GM12891 (cell line): ENCODE measurements at regions not wholly inside any gene's neighbourhood (a gene's known extent, or its start where the extent isn't known, plus 50 kb on each side); places are given as distances from the start of the nearest gene placed in this dataset.

Experiments used
- DNase-seq: peaks from one replicate; pipeline ENCODE4 v3.0.0; 2011; ENCODE audit warnings: low spot score; ENCODE audit not compliant: insufficient read length
- FAIRE-seq: peaks from 2 replicates; lab custom pipeline; 2011; peaks lifted over from hg19 to GRCh38; lab: Jason Lieb, UNC
- PAX5 ChIP-seq: IDR thresholded peaks from 2 replicates; pipeline ENCODE4 v1.6.1; 2011; ENCODE audit warnings: low read length, moderate library complexity, mild to moderate bottlenecking; ENCODE audit not compliant: insufficient read depth, severe bottlenecking
- POLR2A ChIP-seq: IDR thresholded peaks from 2 replicates; pipeline ENCODE4 v1.6.1; 2011; ENCODE audit warnings: low read depth, low read length, control low read depth
- POLR2AphosphoS5 ChIP-seq: IDR thresholded peaks from 2 replicates; pipeline ENCODE4 v1.6.1; 2011; ENCODE audit warnings: low read depth, low read length, control low read depth
- POU2F2 ChIP-seq: IDR thresholded peaks from 2 replicates; pipeline ENCODE4 v1.6.1; 2011; ENCODE audit warnings: low read depth, mild to moderate bottlenecking, control low read depth, low read length, moderate library complexity
- SPI1 ChIP-seq: IDR thresholded peaks from 2 replicates; pipeline ENCODE4 v1.6.1; 2011; ENCODE audit warnings: low read depth, low read length, control low read depth
- TAF1 ChIP-seq: IDR thresholded peaks from 2 replicates; pipeline ENCODE4 v1.6.1; 2011; ENCODE audit warnings: low read depth, low read length, control low read depth

- no peak for DNase-seq
- no peak for FAIRE-seq
- TF ChIP-seq SPI1: no peak
- no peak for TF ChIP-seq POU2F2
- no peak for TF ChIP-seq PAX5
- TF ChIP-seq POLR2A: no peak
- TF ChIP-seq TAF1: no peak
- no peak for TF ChIP-seq POLR2AphosphoS5
Observed at GRCh38 chr1:5405263-5405662, 587.0 kb downstream of the NPHP4 start.

- no peak for TF ChIP-seq PAX5
- TF ChIP-seq POLR2AphosphoS5: no peak
- no peak for TF ChIP-seq TAF1
- no peak for TF ChIP-seq POLR2A
- TF ChIP-seq POU2F2: no peak
- no peak for TF ChIP-seq SPI1
- DNase-seq: no peak
- no peak for FAIRE-seq
Observed at GRCh38 chr1:5404412-5405203, 587.6 kb downstream of the NPHP4 start.

- no peak for TF ChIP-seq PAX5
- no peak for TF ChIP-seq TAF1
- TF ChIP-seq SPI1: no peak
- no peak for TF ChIP-seq POU2F2
- TF ChIP-seq POLR2A: no peak
- TF ChIP-seq POLR2AphosphoS5: no peak
- FAIRE-seq (no peak), DNase-seq (no peak)
Observed at GRCh38 chr1:5403935-5404334, 588.3 kb downstream of the NPHP4 start.

- DNase-seq: no peak
Observed at GRCh38 chr1:5402618-5403017, 589.6 kb downstream of the NPHP4 start.

GRCh38 chr1:5399771-5400170 lies 592.5 kb downstream of the NPHP4 start:
- FAIRE-seq: no peak
- no peak for DNase-seq
- no peak for TF ChIP-seq TAF1
- no peak for TF ChIP-seq SPI1
- TF ChIP-seq POLR2A: no peak
- TF ChIP-seq PAX5: no peak
- no peak for TF ChIP-seq POU2F2
- TF ChIP-seq POLR2AphosphoS5: no peak

More at GRCh38 chr1:5402618-5403017, 589.6 kb downstream of the NPHP4 start:
- no peak for FAIRE-seq
- no peak for TF ChIP-seq POLR2AphosphoS5
- TF ChIP-seq TAF1: no peak
- no peak for TF ChIP-seq SPI1

GRCh38 chr1:5396593-5396992 lies 595.6 kb downstream of the NPHP4 start:
- no peak for DNase-seq
- FAIRE-seq: no peak

GRCh38 chr1:5394111-5394510 lies 598.1 kb downstream of the NPHP4 start:
- DNase-seq: no peak

More at GRCh38 chr1:5396593-5396992, 595.6 kb downstream of the NPHP4 start:
- no peak for TF ChIP-seq POLR2A
- TF ChIP-seq POLR2AphosphoS5: no peak
- no peak for TF ChIP-seq TAF1
- TF ChIP-seq POU2F2: no peak
- no peak for TF ChIP-seq PAX5
- TF ChIP-seq SPI1: no peak

GRCh38 chr1:5393603-5394002 lies 598.6 kb downstream of the NPHP4 start:
- no peak for DNase-seq
- no peak for FAIRE-seq
- TF ChIP-seq PAX5 (no peak), POLR2A (no peak), SPI1 (no peak), POU2F2 (no peak), POLR2AphosphoS5 (no peak), TAF1 (no peak)

More at GRCh38 chr1:5394111-5394510, 598.1 kb downstream of the NPHP4 start:
- no peak for TF ChIP-seq POLR2AphosphoS5
- no peak for TF ChIP-seq POU2F2
- TF ChIP-seq POLR2A: no peak
- no peak for TF ChIP-seq TAF1
- no peak for TF ChIP-seq SPI1
- TF ChIP-seq PAX5: no peak
- no peak for FAIRE-seq

GRCh38 chr1:5393146-5393545 lies 599.1 kb downstream of the NPHP4 start:
- TF ChIP-seq POLR2AphosphoS5: no peak
- no peak for TF ChIP-seq SPI1
- TF ChIP-seq TAF1: no peak
- no peak for TF ChIP-seq POU2F2
- FAIRE-seq (no peak), DNase-seq (no peak)

GRCh38 chr1:5391725-5392124 lies 600.5 kb downstream of the NPHP4 start:
- TF ChIP-seq POLR2A: no peak
- no peak for TF ChIP-seq POU2F2
- no peak for TF ChIP-seq TAF1
- TF ChIP-seq SPI1: no peak
- TF ChIP-seq PAX5: no peak
- TF ChIP-seq POLR2AphosphoS5: no peak
- no peak for DNase-seq
- FAIRE-seq: no peak
